Gastrocnemius medialis (tissue), 4 donors: ENCODE measurements at regions not wholly inside any gene's neighbourhood (a gene's known extent, or its start where the extent isn't known, plus 50 kb on each side); places are given as distances from the start of the nearest gene placed in this dataset.

Experiments
- ATAC-seq, 2 donors: fragments of 150-250 bp; one replicate each; pipeline ENCODE4 v1.9.1; 2016
- DNase-seq, 2 donors: peaks; one replicate each; pipeline ENCODE4 v3.0.0-alpha.2; 2019
- H3K27ac ChIP-seq, 4 donors: fragments of 200-600 bp; sonication (generic); 1 replicate in 1 of 4; 2 replicates in 3 of 4; pipeline ENCODE4 v1.5.1; 2016 to 2018; ENCODE audit warnings: mild to moderate bottlenecking in 2 of 4, moderate library complexity in 1 of 4
- H3K27me3 ChIP-seq, 3 donors: fragments of 200-600 bp; sonication (generic) in 2 of 3; 1 replicate in 1 of 3; 2 replicates in 2 of 3; pipeline versions ENCODE4 v1.5.1 to v1.6.0; 2016 to 2019; ENCODE audit warnings: mild to moderate bottlenecking in 1 of 3, moderate library complexity in 1 of 3
- H3K36me3 ChIP-seq, 2 donors: fragments of 200-600 bp; sonication (generic) in 1 of 2; one replicate each; pipeline ENCODE4 v1.5.1; 2017 to 2018
- H3K4me1 ChIP-seq, 2 donors: fragments of 200-600 bp; sonication (generic) in 1 of 2; one replicate each; pipeline ENCODE4 v1.5.1; 2016 to 2017; ENCODE audit warnings: mild to moderate bottlenecking in 2 of 2
- H3K4me3 ChIP-seq, 4 donors: fragments of 200-600 bp; sonication (generic) in 3 of 4; 1 replicate in 1 of 4; 2 replicates in 3 of 4; pipeline ENCODE4 v1.5.1; 2016 to 2019; ENCODE audit warnings: mild to moderate bottlenecking in 2 of 4
- H3K9me3 ChIP-seq, 3 donors: fragments of 200-600 bp; sonication (generic) in 2 of 3; 1 replicate in 1 of 3; 2 replicates in 2 of 3; pipeline ENCODE4 v1.5.1; 2016 to 2019
- CTCF ChIP-seq, 5 experiments: fragments of 450-650 bp in 3 of 5; fragments of 200-600 bp in 2 of 5; sonication (generic) in 2 of 5; IDR thresholded peaks in 4 of 5; conservative IDR thresholded peaks in 1 of 5; 1 replicate in 4 of 5; 2 replicates in 1 of 5; pipeline ENCODE4 v1.5.1; 2016 to 2019; ENCODE audit warnings: antibody characterized with exemption in 5 of 5, mild to moderate bottlenecking in 3 of 5, moderate library complexity in 3 of 5
- POLR2A ChIP-seq, 2 donors: fragments of 450-650 bp; IDR thresholded peaks; one replicate each; pipeline ENCODE4 v1.6.1; 2017; ENCODE audit warnings: antibody characterized with exemption in 2 of 2, mild to moderate bottlenecking in 2 of 2, moderate library complexity in 2 of 2
- in situ Hi-C, 4 donors: fragments of 200-750 bp; cut with MboI; loops; one replicate each; pipeline versions ENCODE4 v1.15.0 to v1.8.0; 2017; ENCODE audit warnings: low sequenced_read_pairs in 4 of 4
- intact Hi-C: fragments of 100-400 bp; cut with DNase I; formaldehyde crosslinking; loops from one replicate; pipeline ENCODE4 v1.15.1; 2023; ENCODE audit warnings: low total_unique reads

GRCh38 chr17:62868723-62869122, 60.6 kb upstream of the MARCHF10 start:
- no peak overlapping the region for H3K27ac ChIP-seq
- H3K27me3 ChIP-seq = no peaks in the 10 kb centered on the region
- ATAC-seq (no peak), DNase-seq (no peak)
- H3K36me3 ChIP-seq = no peaks in the 10 kb centered on the region
- no peaks in the 10 kb centered on the region for H3K4me1 ChIP-seq
- intact Hi-C loops (no loop called here), in situ Hi-C loops (loop anchor here in 1 of 4 donors (25.0 kb wide), 1 partner anchor 94 kb away; the partner anchor contains the start of gene TANC2)
- no peak for TF ChIP-seq CTCF (IDR thresholded peaks at IDR 0.05 in 4 of 5, conservative IDR thresholded peaks at IDR 0.05 in 1 of 5)
- no peak for TF ChIP-seq POLR2A (IDR thresholded peaks at IDR 0.05)
- no peaks in the 10 kb centered on the region for H3K9me3 ChIP-seq
- H3K4me3 ChIP-seq = no peak overlapping the region

- no peak for ATAC-seq
- Histone ChIP-seq H3K4me3 (no peak overlapping the region), H3K9me3 (no peaks in the 10 kb centered on the region), H3K27me3 (no peaks in the 10 kb centered on the region), H3K4me1 (no peaks in the 10 kb centered on the region), H3K27ac (no peak overlapping the region), H3K36me3 (no peaks in the 10 kb centered on the region)
- TF ChIP-seq POLR2A (IDR thresholded peaks at IDR 0.05) (no peak), CTCF (IDR thresholded peaks at IDR 0.05 in 4 of 5, conservative IDR thresholded peaks at IDR 0.05 in 1 of 5) (no peak)
- in situ Hi-C loops = loop anchor here in 1 of 4 donors (25.0 kb wide), 1 partner anchor 94 kb away; the partner anchor contains the start of gene TANC2
- DNase-seq = no peak
- intact Hi-C loops = no loop called here
These were observed 59.9 kb upstream of the MARCHF10 start for GRCh38 chr17:62868008-62868407.

GRCh38 chr17:62867303-62867702, 59.2 kb upstream of the MARCHF10 start:
- H3K4me1 ChIP-seq = no peaks in the 10 kb centered on the region
- intact Hi-C loops = no loop called here
- TF ChIP-seq POLR2A (IDR thresholded peaks at IDR 0.05) (no peak), CTCF (IDR thresholded peaks at IDR 0.05 in 4 of 5, conservative IDR thresholded peaks at IDR 0.05 in 1 of 5) (no peak)
- no peak overlapping the region for H3K4me3 ChIP-seq
- no peaks in the 10 kb centered on the region for H3K27me3 ChIP-seq
- DNase-seq (no peak), ATAC-seq (no peak)
- in situ Hi-C loops = loop anchor here in 1 of 4 donors (25.0 kb wide), 1 partner anchor 95 kb away; the partner anchor contains the start of gene TANC2
- H3K27ac ChIP-seq = no peak overlapping the region
- no peaks in the 10 kb centered on the region for H3K9me3 ChIP-seq
- no peaks in the 10 kb centered on the region for H3K36me3 ChIP-seq

- ATAC-seq (no peak), DNase-seq (no peak)
- no peaks in the 10 kb centered on the region for H3K4me1 ChIP-seq
- H3K27ac ChIP-seq = no peak overlapping the region
- H3K4me3 ChIP-seq = no peak overlapping the region
- H3K9me3 ChIP-seq = no peaks in the 10 kb centered on the region
- in situ Hi-C loops = loop anchor here in 1 of 4 donors (25.0 kb wide), 1 partner anchor 96 kb away; the partner anchor contains the start of gene TANC2
- H3K27me3 ChIP-seq = no peaks in the 10 kb centered on the region
- TF ChIP-seq POLR2A (IDR thresholded peaks at IDR 0.05) = no peak
- TF ChIP-seq CTCF (IDR thresholded peaks at IDR 0.05 in 4 of 5, conservative IDR thresholded peaks at IDR 0.05 in 1 of 5) = no peak
- H3K36me3 ChIP-seq = no peaks in the 10 kb centered on the region
- intact Hi-C loops = no loop called here
These were observed 58.4 kb upstream of the MARCHF10 start for GRCh38 chr17:62866471-62866870.

- H3K4me3 ChIP-seq = no peak overlapping the region
- H3K9me3 ChIP-seq = no peaks in the 10 kb centered on the region
- H3K4me1 ChIP-seq = no peaks in the 10 kb centered on the region
- no peaks in the 10 kb centered on the region for H3K36me3 ChIP-seq
- ATAC-seq = no peak
- DNase-seq = no peak
- in situ Hi-C loops (loop anchor here in 1 of 4 donors (25.0 kb wide), 1 partner anchor 97 kb away; the partner anchor contains the start of gene TANC2), intact Hi-C loops (no loop called here)
- no peak for TF ChIP-seq CTCF (IDR thresholded peaks at IDR 0.05 in 4 of 5, conservative IDR thresholded peaks at IDR 0.05 in 1 of 5)
- no peak for TF ChIP-seq POLR2A (IDR thresholded peaks at IDR 0.05)
- H3K27me3 ChIP-seq = no peaks in the 10 kb centered on the region
- no peak overlapping the region for H3K27ac ChIP-seq
These were observed 57.5 kb upstream of the MARCHF10 start for GRCh38 chr17:62865586-62865985.
